ENCODE measurements at regions not wholly inside any gene's neighbourhood (a gene's known extent, or its start where the extent isn't known, plus 50 kb on each side); places are given as distances from the start of the nearest gene placed in this dataset.
"Not testable (repeated sequence)": the region's sequence is repeated elsewhere in the genome, so short reads cannot be mapped to it uniquely, and the experiment has no call there.

GRCh38 chr11:94235772-94236171, 68.6 kb upstream of the IZUMO1R start:
- H3K4me1 ChIP-seq (replicated peaks); H3K9me3 ChIP-seq (replicated peaks); H3K27ac ChIP-seq; H3K27me3 ChIP-seq (replicated peaks); H3K4me3 ChIP-seq; H3K36me3 ChIP-seq; DNase-seq (ENCODE audit: low read depth in 1 of 2, low spot score in 2 of 2): not testable (repeated sequence)

GRCh38 chr11:94236416-94236815, 68.0 kb upstream of the IZUMO1R start:
- DNase-seq (ENCODE audit: low read depth in 1 of 2, low spot score in 2 of 2); H3K4me1 ChIP-seq (replicated peaks): not testable (repeated sequence)

GRCh38 chr11:94237447-94238153, 66.8 kb upstream of the IZUMO1R start:
- H3K27ac ChIP-seq; DNase-seq (ENCODE audit: low read depth in 1 of 2, low spot score in 2 of 2); H3K4me3 ChIP-seq; H3K9me3 ChIP-seq (replicated peaks); H3K4me1 ChIP-seq (replicated peaks); H3K27me3 ChIP-seq (replicated peaks); H3K36me3 ChIP-seq: not testable (repeated sequence)

More at GRCh38 chr11:94236416-94236815, 68.0 kb upstream of the IZUMO1R start:
- H3K4me3 ChIP-seq; H3K27ac ChIP-seq; H3K27me3 ChIP-seq (replicated peaks); H3K36me3 ChIP-seq; H3K9me3 ChIP-seq (replicated peaks): not testable (repeated sequence)

DNA sequence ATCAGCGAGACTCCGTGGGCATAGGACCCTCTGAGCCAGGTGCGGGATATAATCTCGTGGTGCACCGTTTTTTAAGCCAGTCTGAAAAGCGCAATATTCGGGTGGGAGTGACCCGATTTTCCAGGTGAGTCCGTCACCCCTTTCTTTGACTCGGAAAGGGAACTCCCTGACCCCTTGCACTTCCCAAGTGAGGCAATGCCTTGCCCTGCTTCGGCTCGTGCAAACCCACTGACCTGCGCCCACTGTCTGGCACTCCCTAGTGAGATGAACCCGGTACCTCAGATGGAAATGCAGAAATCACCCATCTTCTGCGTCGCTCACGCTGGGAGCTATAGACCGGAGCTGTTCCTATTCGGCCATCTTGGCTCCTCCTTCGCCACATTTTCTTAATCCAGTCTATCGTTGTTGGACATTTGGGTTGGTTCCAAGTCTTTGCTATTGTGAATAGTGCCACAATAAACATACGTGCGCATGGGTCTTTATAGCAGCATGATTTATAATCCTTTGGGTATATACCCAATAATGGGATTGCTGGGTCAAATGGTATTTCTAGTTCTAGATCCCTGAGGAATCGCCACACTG, 66.1 kb upstream of the IZUMO1R start:
- not testable (repeated sequence) for H3K4me1 ChIP-seq (replicated peaks); DNase-seq (ENCODE audit: low read depth in 1 of 2, low spot score in 2 of 2); H3K4me3 ChIP-seq; H3K9me3 ChIP-seq (replicated peaks); H3K36me3 ChIP-seq; H3K27me3 ChIP-seq (replicated peaks); H3K27ac ChIP-seq

GRCh38 chr11:94238774-94239173, 65.6 kb upstream of the IZUMO1R start:
- H3K4me3 ChIP-seq; H3K36me3 ChIP-seq; DNase-seq (ENCODE audit: low read depth in 1 of 2, low spot score in 2 of 2); H3K27me3 ChIP-seq (replicated peaks); H3K27ac ChIP-seq; H3K9me3 ChIP-seq (replicated peaks); H3K4me1 ChIP-seq (replicated peaks): not testable (repeated sequence)

- H3K4me3 ChIP-seq = no peak overlapping the region
- no peak for DNase-seq (ENCODE audit: low read depth in 1 of 2, low spot score in 2 of 2)
- H3K27ac ChIP-seq = no peak overlapping the region
- H3K4me1 ChIP-seq (replicated peaks) = no peaks in the 10 kb centered on the region
- no peaks in the 10 kb centered on the region for H3K9me3 ChIP-seq (replicated peaks)
- no peaks in the 10 kb centered on the region for H3K36me3 ChIP-seq
- H3K27me3 ChIP-seq (replicated peaks) = no peaks in the 10 kb centered on the region
Observed at GRCh38 chr11:94241896-94242295, 62.5 kb upstream of the IZUMO1R start.

DNA sequence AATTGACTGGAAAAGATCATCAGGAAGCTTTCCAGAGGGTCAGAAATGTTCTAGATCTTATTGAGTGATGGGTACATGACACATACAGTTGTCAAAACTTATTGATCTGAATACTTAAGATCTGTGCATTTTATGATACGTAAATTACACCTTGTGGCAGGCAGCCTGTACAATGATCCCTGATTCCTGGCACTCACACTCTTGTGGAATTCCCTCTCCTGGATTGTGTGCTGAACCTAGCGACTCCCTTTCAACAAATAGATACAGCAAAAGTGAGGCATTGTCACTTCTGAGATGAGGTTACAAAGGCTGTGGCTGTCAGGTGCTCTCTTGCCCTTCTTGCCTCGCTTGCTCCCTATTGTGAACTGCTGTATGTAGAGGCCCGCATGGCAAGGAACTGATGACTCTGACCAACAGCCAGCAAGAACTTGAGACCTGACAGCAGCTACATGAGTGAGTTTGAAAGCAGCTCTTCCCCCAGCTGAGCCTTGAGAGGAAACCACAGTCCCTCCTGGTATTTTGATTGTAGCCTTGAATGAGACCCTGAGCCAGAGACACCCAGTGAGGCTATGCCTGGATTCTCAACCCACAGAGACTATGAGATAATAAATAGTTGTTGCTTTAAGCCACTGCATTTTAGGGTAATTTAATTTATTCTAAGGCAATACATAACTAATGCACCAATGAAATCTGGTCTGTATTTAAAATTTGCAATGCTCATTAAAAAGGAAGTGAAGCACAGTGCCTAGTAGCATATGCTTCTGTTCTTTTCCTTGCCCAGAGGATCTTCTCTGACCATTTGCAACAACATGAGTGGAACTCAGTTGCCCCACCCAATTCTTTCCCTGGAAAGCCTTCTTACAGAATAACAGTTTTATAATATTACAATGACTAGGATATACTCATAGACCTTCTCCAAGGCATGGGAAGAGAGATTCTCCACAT, 60.5 kb upstream of the IZUMO1R start:
- Histone ChIP-seq H3K9me3 (replicated peaks) (no peaks in the 10 kb centered on the region), H3K27ac (no peak overlapping the region), H3K27me3 (replicated peaks) (no peaks in the 10 kb centered on the region), H3K4me1 (replicated peaks) (no peaks in the 10 kb centered on the region), H3K4me3 (no peak overlapping the region), H3K36me3 (no peaks in the 10 kb centered on the region)
- DNase-seq (ENCODE audit: low read depth in 1 of 2, low spot score in 2 of 2) = no peak

GRCh38 chr11:94245121-94245520, 59.3 kb upstream of the IZUMO1R start:
- DNase-seq (ENCODE audit: low read depth in 1 of 2, low spot score in 2 of 2) = no peak
- Histone ChIP-seq H3K9me3 (replicated peaks) (no peaks in the 10 kb centered on the region), H3K4me1 (replicated peaks) (no peaks in the 10 kb centered on the region)

GRCh38 chr11:94248301-94248700, 56.1 kb upstream of the IZUMO1R start:
- not testable (repeated sequence) for H3K9me3 ChIP-seq (replicated peaks); H3K4me3 ChIP-seq; H3K4me1 ChIP-seq (replicated peaks); H3K27me3 ChIP-seq (replicated peaks); H3K27ac ChIP-seq; H3K36me3 ChIP-seq
- DNase-seq (ENCODE audit: low read depth in 1 of 2, low spot score in 2 of 2) = peak in 1 of 2 experiments; percentile 34

More at GRCh38 chr11:94245121-94245520, 59.3 kb upstream of the IZUMO1R start:
- Histone ChIP-seq H3K36me3 (no peaks in the 10 kb centered on the region), H3K27me3 (replicated peaks) (no peaks in the 10 kb centered on the region), H3K4me3 (no peak overlapping the region), H3K27ac (no peak overlapping the region)

DNA sequence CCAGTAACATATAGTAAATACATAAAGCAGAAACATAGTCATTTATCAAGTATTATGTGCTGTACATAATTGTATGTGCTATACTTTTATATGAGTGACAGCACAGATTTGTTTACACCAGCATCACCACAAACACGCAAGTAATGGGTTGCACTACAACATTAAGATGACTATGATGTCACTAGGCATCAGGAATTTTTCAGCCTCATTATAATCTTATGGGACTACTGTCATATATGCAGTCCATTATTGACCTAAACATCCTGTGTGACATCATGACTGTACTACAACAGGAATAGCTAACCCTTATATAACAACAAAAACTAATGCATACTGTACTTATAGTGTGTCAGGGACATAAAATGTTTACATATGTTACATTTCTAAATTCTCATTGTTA, 50.2 kb upstream of the IZUMO1R start:
- no peak overlapping the region for H3K27ac ChIP-seq
- H3K9me3 ChIP-seq (replicated peaks) = no peaks in the 10 kb centered on the region
- no peaks in the 10 kb centered on the region for H3K36me3 ChIP-seq
- no peak for DNase-seq (ENCODE audit: low read depth in 1 of 2, low spot score in 2 of 2)
- no peaks in the 10 kb centered on the region for H3K4me1 ChIP-seq (replicated peaks)
- H3K27me3 ChIP-seq (replicated peaks) = no peaks in the 10 kb centered on the region
- H3K4me3 ChIP-seq = no peak overlapping the region
